ENCODE measurements at regions not wholly inside any gene's neighbourhood (a gene's known extent, or its start where the extent isn't known, plus 50 kb on each side); places are given as distances from the start of the nearest gene placed in this dataset.
A peak's percentile ranks its signal among the peaks of the same experiment; 100 is the strongest.

- no peak overlapping the region; the same call in 1 of the 2 replicates for H3K27ac ChIP-seq
- TF ChIP-seq CTCF (IDR thresholded peaks at IDR 0.05; ENCODE audit: low read depth, low read length) = no peak
- H3K4me3 ChIP-seq (ENCODE audit: low read depth, low read length) = peak overlapping the region; percentile 18
- H3K27me3 ChIP-seq (ENCODE audit: insufficient read depth, low read depth, severe bottlenecking) = no peaks in the 10 kb centered on the region
- H3K9me3 ChIP-seq (ENCODE audit: severe bottlenecking) = no peaks in the 10 kb centered on the region
- DNase-seq = peak; percentile 65
- H3K36me3 ChIP-seq = no peaks in the 10 kb centered on the region
Observed at GRCh38 chr2:41723526-41723925, 324.3 kb upstream of the PKDCC start.

- Histone ChIP-seq H3K36me3 (no peaks in the 10 kb centered on the region), H3K9me3 (ENCODE audit: severe bottlenecking) (no peaks in the 10 kb centered on the region), H3K27me3 (ENCODE audit: insufficient read depth, low read depth, severe bottlenecking) (no peaks in the 10 kb centered on the region), H3K4me3 (ENCODE audit: low read depth, low read length) (no peak overlapping the region; the same call in 1 of the 2 replicates), H3K27ac (no peak overlapping the region; the same call in 1 of the 2 replicates)
- TF ChIP-seq CTCF (IDR thresholded peaks at IDR 0.05; ENCODE audit: low read depth, low read length) = no peak
- DNase-seq = peak; percentile 18
Observed at GRCh38 chr2:41724465-41724864, 323.4 kb upstream of the PKDCC start.

- no peaks in the 10 kb centered on the region for H3K27me3 ChIP-seq (ENCODE audit: insufficient read depth, low read depth, severe bottlenecking)
- H3K4me3 ChIP-seq (ENCODE audit: low read depth, low read length) = no peak overlapping the region
- no peak overlapping the region for H3K27ac ChIP-seq
- TF ChIP-seq CTCF (IDR thresholded peaks at IDR 0.05; ENCODE audit: low read depth, low read length) = no peak
- H3K36me3 ChIP-seq = no peaks in the 10 kb centered on the region
- H3K9me3 ChIP-seq (ENCODE audit: severe bottlenecking) = no peaks in the 10 kb centered on the region
- DNase-seq = no peak
Observed at GRCh38 chr2:41725901-41726300, 321.9 kb upstream of the PKDCC start.

GRCh38 chr2:41726364-41726763 is 321.5 kb upstream of the PKDCC start:
- Histone ChIP-seq H3K27ac (no peak overlapping the region), H3K4me3 (ENCODE audit: low read depth, low read length) (no peak overlapping the region), H3K36me3 (no peaks in the 10 kb centered on the region), H3K9me3 (ENCODE audit: severe bottlenecking) (no peaks in the 10 kb centered on the region), H3K27me3 (ENCODE audit: insufficient read depth, low read depth, severe bottlenecking) (no peaks in the 10 kb centered on the region)
- TF ChIP-seq CTCF (IDR thresholded peaks at IDR 0.05; ENCODE audit: low read depth, low read length) = no peak
- DNase-seq = no peak

GRCh38 chr2:41727152-41727551 is 320.7 kb upstream of the PKDCC start:
- no peak for DNase-seq
- Histone ChIP-seq H3K27me3 (ENCODE audit: insufficient read depth, low read depth, severe bottlenecking) (no peaks in the 10 kb centered on the region), H3K36me3 (no peaks in the 10 kb centered on the region), H3K27ac (no peak overlapping the region), H3K9me3 (ENCODE audit: severe bottlenecking) (no peaks in the 10 kb centered on the region), H3K4me3 (ENCODE audit: low read depth, low read length) (no peak overlapping the region)
- TF ChIP-seq CTCF (IDR thresholded peaks at IDR 0.05; ENCODE audit: low read depth, low read length) = no peak

- Histone ChIP-seq H3K4me3 (ENCODE audit: low read depth, low read length) (no peak overlapping the region), H3K27me3 (ENCODE audit: insufficient read depth, low read depth, severe bottlenecking) (no peaks in the 10 kb centered on the region), H3K36me3 (no peaks in the 10 kb centered on the region), H3K9me3 (ENCODE audit: severe bottlenecking) (no peaks in the 10 kb centered on the region), H3K27ac (no peak overlapping the region)
- TF ChIP-seq CTCF (IDR thresholded peaks at IDR 0.05; ENCODE audit: low read depth, low read length) = no peak
- DNase-seq = no peak
Observed at GRCh38 chr2:41727711-41728110, 320.1 kb upstream of the PKDCC start.
